ENCODE measurements at regions not wholly inside any gene's neighbourhood (a gene's known extent, or its start where the extent isn't known, plus 50 kb on each side); places are given as distances from the start of the nearest gene placed in this dataset.

- TF ChIP-seq CTCF (IDR thresholded peaks at IDR 0.05) (no peak), POLR2A (IDR thresholded peaks at IDR 0.05) (no peak)
These were observed 199.6 kb downstream of the BCL11B start for GRCh38 chr14:99072433-99072832.

Data from prostate gland (tissue), 2 donors.